Endothelial cell of umbilical vein (primary cell): ENCODE measurements at regions not wholly inside any gene's neighbourhood (a gene's known extent, or its start where the extent isn't known, plus 50 kb on each side); places are given as distances from the start of the nearest gene placed in this dataset.

Experiments
- EZH2 ChIP-seq: IDR thresholded peaks from 2 replicates; pipeline ENCODE4 v1.6.1; 2012; ENCODE audit warnings: borderline replicate concordance, low read depth, mild to moderate bottlenecking, moderate library complexity, low read length, inconsistent platforms; ENCODE audit not compliant: severe bottlenecking
- FOS ChIP-seq: IDR thresholded peaks from 2 replicates; pipeline ENCODE4 v1.6.1; 2011; ENCODE audit warnings: mild to moderate bottlenecking, low read length, moderate library complexity, borderline replicate concordance; ENCODE audit not compliant: insufficient read depth
- GATA2 ChIP-seq: IDR thresholded peaks from 2 replicates; pipeline ENCODE4 v1.7.0; 2011; ENCODE audit warnings: low read depth, mild to moderate bottlenecking, moderate library complexity, mixed read lengths, low read length; ENCODE audit not compliant: insufficient read length, insufficient read depth
- MAX ChIP-seq: IDR thresholded peaks from 2 replicates; pipeline ENCODE4 v1.6.1; 2011; ENCODE audit not compliant: insufficient read depth, insufficient read length
- MYC ChIP-seq: IDR thresholded peaks from one replicate; pipeline ENCODE4 v1.6.1; 2011; ENCODE audit warnings: mild to moderate bottlenecking, low read depth, low read length
- POLR2A ChIP-seq: IDR thresholded peaks from 2 replicates; pipeline ENCODE4 v1.6.1; 2012; ENCODE audit warnings: low read depth, mild to moderate bottlenecking, control low read depth, low read length
- POLR2AphosphoS5 ChIP-seq: IDR thresholded peaks from 2 replicates; pipeline ENCODE4 v1.6.1; 2012; ENCODE audit warnings: low read depth, mild to moderate bottlenecking, control low read depth, low read length, moderate library complexity; ENCODE audit not compliant: insufficient read depth
- TF ChIP-seq, protein P1 (sequence below), 2 donors: IDR thresholded peaks; 1 replicate in 1 of 2; 2 replicates in 1 of 2; pipeline ENCODE4 v1.5.1; 2011; ENCODE audit warnings: low read length in 2 of 2, mild to moderate bottlenecking in 2 of 2, moderate library complexity in 2 of 2, control low read depth in 1 of 2, inconsistent platforms in 1 of 2, low read depth in 1 of 2; ENCODE audit not compliant: insufficient read depth in 1 of 2; ENCODE audit errors: extremely low read depth in 1 of 2

DNA sequence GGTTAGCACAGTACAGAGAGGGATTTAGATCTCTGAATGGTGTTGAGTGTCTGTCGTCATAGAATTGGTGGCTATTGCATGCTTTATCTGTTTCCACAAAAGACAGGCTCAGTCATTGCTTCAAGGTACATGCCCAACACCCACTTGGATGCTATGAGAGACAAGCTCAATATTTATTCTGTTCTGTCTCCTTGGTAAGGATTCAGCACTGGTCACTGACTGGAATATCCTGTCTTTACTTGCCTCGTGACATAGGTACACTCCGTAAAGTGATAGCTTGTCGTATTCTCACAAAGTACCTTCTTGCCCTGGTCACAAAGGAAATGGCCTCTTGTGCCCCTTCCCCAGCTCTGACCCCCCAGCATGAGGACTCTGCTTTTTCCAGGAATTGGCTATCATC, 72.8 kb upstream of the CTNNB1 start:
- TF ChIP-seq, protein P1, sequence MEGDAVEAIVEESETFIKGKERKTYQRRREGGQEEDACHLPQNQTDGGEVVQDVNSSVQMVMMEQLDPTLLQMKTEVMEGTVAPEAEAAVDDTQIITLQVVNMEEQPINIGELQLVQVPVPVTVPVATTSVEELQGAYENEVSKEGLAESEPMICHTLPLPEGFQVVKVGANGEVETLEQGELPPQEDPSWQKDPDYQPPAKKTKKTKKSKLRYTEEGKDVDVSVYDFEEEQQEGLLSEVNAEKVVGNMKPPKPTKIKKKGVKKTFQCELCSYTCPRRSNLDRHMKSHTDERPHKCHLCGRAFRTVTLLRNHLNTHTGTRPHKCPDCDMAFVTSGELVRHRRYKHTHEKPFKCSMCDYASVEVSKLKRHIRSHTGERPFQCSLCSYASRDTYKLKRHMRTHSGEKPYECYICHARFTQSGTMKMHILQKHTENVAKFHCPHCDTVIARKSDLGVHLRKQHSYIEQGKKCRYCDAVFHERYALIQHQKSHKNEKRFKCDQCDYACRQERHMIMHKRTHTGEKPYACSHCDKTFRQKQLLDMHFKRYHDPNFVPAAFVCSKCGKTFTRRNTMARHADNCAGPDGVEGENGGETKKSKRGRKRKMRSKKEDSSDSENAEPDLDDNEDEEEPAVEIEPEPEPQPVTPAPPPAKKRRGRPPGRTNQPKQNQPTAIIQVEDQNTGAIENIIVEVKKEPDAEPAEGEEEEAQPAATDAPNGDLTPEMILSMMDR (IDR thresholded peaks at IDR 0.05; ENCODE audit: extremely low read depth in 1 of 2, insufficient read depth in 1 of 2, low read depth in 1 of 2, low read length in 2 of 2), result no peak
- no peak for TF ChIP-seq GATA2
- TF ChIP-seq MYC, result no peak
- no peak for TF ChIP-seq MAX
- TF ChIP-seq EZH2, result no peak
- no peak for TF ChIP-seq POLR2A
- no peak for TF ChIP-seq POLR2AphosphoS5
- TF ChIP-seq FOS, result no peak
